Hematopoietic multipotent progenitor cell treated with erythropoietin and hydrocortisone succinate and interleukin-3 and kit ligand, for 15 days (in vitro differentiated cells): ENCODE measurements at regions not wholly inside any gene's neighbourhood (a gene's known extent, or its start where the extent isn't known, plus 50 kb on each side); places are given as distances from the start of the nearest gene placed in this dataset.
"Not testable (repeated sequence)": the region's sequence is repeated elsewhere in the genome, so short reads cannot be mapped to it uniquely, and the experiment has no call there.

Experiments used
- DNase-seq: peaks from one replicate; pipeline ENCODE4 v3.0.0-alpha.2; 2015; ENCODE audit warnings: low spot score

GRCh38 chr2:234861841-234862735 is 89.7 kb upstream of the SH3BP4 start:
- DNase-seq: no peak

GRCh38 chr2:234859330-234859872 is 92.4 kb upstream of the SH3BP4 start:
- DNase-seq: not testable (repeated sequence)

- DNase-seq: no peak
These were observed 93.0 kb upstream of the SH3BP4 start for GRCh38 chr2:234858790-234859329.

GRCh38 chr2:234858145-234858544 is 93.7 kb upstream of the SH3BP4 start:
- DNase-seq: no peak

GRCh38 chr2:234853729-234854128 is 98.1 kb upstream of the SH3BP4 start:
- no peak for DNase-seq

GRCh38 chr2:234852941-234853340 is 98.9 kb upstream of the SH3BP4 start:
- no peak for DNase-seq

DNA sequence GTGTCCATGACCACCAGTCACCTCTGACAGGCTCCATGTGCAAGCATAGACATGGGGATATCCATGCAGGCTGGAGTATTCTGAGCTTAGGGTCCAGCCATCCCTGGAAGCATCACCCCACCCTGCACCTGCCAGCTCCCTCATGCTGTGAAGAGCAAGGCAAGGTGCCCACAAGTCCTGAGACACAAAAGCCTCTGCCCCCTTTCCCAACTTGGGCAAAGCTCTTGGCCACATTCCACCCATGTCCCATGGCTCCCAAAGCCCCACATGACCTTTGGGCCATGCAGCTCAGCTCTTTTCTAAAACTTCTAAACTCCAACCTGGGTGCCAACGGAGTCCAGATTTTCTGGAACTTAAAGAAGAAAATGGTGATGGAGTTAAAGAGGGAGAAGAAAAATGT is 99.8 kb upstream of the SH3BP4 start:
- no peak for DNase-seq

- no peak for DNase-seq
These were observed 100.4 kb upstream of the SH3BP4 start for GRCh38 chr2:234851451-234851850.

- no peak for DNase-seq
These were observed 101.0 kb upstream of the SH3BP4 start for GRCh38 chr2:234850818-234851217.

DNA sequence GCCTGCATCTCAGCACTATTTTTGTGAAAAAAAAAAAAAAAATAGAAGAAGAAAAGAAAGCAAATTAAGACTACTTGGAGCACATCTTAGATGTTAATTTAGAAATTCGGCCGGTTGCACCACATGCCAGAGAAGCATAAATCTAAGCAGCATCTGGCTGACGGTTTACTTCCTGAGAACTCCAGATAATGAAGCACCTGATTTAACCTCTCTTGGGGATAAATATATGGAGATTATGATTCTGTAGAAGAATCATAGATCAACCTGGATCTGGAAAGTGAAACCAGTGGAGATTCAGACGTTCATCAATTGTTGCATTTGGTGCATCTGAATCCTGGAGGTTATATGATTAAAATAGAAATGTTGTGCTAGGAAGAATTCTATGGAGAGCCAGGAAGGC is 102.1 kb upstream of the SH3BP4 start:
- DNase-seq: no peak

GRCh38 chr2:234848578-234848977 is 103.2 kb upstream of the SH3BP4 start:
- no peak for DNase-seq

GRCh38 chr2:234847639-234848038 is 104.2 kb upstream of the SH3BP4 start:
- DNase-seq: no peak

DNA sequence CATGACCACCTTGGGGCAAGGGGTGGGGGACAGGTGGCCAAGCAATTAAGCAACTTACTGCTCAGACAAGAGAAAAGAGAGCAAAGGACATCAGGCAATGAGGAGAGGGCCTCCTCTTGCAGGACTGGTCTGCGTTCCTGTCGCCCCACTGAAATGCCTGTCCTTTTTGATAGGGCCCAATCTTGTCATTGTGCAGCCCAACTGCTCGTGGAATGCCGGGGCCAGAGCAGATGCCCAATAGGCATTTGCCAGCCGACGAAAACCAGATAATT is 104.5 kb upstream of the SH3BP4 start:
- no peak for DNase-seq

GRCh38 chr2:234846599-234847363 is 105.0 kb upstream of the SH3BP4 start:
- no peak for DNase-seq

GRCh38 chr2:234845602-234846590 is 105.9 kb upstream of the SH3BP4 start:
- DNase-seq: no peak

DNA sequence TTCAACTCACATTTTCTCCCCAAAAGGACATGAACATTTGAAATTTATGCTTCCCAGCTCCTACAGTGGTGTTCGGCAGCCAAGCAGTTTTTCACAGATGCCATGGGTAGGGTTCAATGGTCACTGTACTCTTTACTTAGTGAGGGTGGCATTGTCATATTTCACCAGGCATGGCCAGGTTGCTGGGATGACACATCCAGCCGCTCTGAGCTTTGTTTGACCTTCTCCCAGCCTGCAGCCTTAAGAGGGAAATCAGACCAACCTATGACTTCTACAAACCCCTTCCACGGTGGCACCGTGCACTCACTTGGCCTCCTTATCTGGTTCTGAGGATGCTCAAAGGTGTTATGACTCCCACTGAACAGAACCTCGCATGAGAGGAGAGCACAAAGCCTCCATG is 108.4 kb upstream of the SH3BP4 start:
- DNase-seq: no peak

DNA sequence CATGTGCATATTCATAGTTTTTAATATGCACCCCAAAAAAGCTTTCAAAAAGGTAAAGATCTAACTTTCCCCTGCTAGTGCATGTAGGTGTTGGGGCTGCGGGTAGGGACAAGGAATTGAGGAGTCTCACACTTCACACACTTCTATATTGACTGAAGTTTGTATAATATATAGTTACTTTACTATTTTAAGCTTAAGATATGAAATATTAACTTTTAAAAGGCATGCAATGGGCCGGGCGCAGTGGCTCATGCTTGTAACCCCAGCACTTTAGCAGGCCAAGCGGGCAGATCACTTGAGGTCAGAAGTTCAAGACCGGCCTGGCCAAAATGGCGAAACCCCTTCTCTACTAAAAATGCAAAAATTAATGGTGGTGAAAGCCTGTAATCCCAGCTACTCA is 109.1 kb upstream of the SH3BP4 start:
- DNase-seq: no peak

- DNase-seq: no peak
These were observed 110.3 kb upstream of the SH3BP4 start for GRCh38 chr2:234841321-234842015.

- DNase-seq: no peak
These were observed 111.5 kb upstream of the SH3BP4 start for GRCh38 chr2:234840336-234840735.

DNA sequence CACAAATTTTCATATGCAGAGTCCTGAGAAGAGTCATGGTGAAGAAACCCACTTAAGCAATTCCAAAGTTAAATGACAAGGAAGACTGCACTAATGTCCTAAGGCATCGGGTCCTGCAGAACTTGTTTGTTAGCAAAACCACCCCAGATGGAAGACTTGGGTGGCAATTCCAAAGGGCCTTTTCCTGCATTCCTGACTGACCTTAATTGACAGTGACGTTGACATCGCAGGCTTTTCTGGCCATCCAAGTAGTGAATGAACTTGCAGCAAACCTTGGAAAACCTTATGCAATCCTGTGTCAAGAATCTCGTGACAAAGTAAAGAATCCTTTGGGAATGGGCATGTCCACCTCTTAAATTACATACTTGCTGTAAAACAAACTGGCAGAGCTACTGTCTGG is 112.5 kb upstream of the SH3BP4 start:
- no peak for DNase-seq

- DNase-seq: no peak
These were observed 115.5 kb upstream of the SH3BP4 start for GRCh38 chr2:234836271-234836670.
